A549 (cell line): ENCODE measurements at regions not wholly inside any gene's neighbourhood (a gene's known extent, or its start where the extent isn't known, plus 50 kb on each side); places are given as distances from the start of the nearest gene placed in this dataset.

Experiments used
- ATAC-seq, 2 experiments: fragments of 200-7000 bp in 1 of 2; fragments of >200 bp in 1 of 2; cut with Nextera tagmentation in 1 of 2; cut with Tn5 transposase in 1 of 2; 3 replicates each; pipeline versions ENCODE4 v1.8.0 to v1.9.1; 2018 to 2020; ENCODE audit warnings: mild to moderate bottlenecking in 1 of 2, moderate library complexity in 1 of 2
- CTCF ChIA-PET: fragments of 300-600 bp; sonication (Branson Sonifier 250); formaldehyde crosslinking; extraction: SDS; loops from one replicate; lab custom pipeline; 2021; ENCODE audit warnings: antibody characterized with exemption, inconsistent platforms; lab: Yijun Ruan, JAX
- POLR2A ChIA-PET: fragments of 350-600 bp; formaldehyde crosslinking; extraction: SDS; loops from one replicate; lab custom pipeline; 2021; ENCODE audit warnings: antibody characterized with exemption, inconsistent platforms; lab: Yijun Ruan, JAX
- DNase-seq, 2 experiments: peaks; one replicate each; pipeline versions ENCODE4 v3.0.0 to v3.0.0-alpha.2; 2011 to 2016; ENCODE audit warnings: low read depth in 1 of 2, low spot score in 1 of 2
- FAIRE-seq: peaks from 2 replicates; lab custom pipeline; 2011; peaks lifted over from hg19 to GRCh38; lab: Jason Lieb, UNC
- H3K27ac ChIP-seq, 2 experiments: fragments of >200 bp; sonication (Bioruptor Twin); formaldehyde crosslinking; 3 replicates each; pipeline ENCODE4 v1.5.1; 2016 to 2017
- H3K4me1 ChIP-seq: fragments of >200 bp; sonication (Bioruptor Twin); formaldehyde crosslinking; 3 replicates; pipeline ENCODE4 v1.6.1; 2016
- H3K4me2 ChIP-seq: fragments of >200 bp; sonication (Bioruptor Twin); formaldehyde crosslinking; 3 replicates; pipeline ENCODE4 v1.6.1; 2016
- H3K4me3 ChIP-seq: fragments of >200 bp; sonication (Bioruptor Twin); formaldehyde crosslinking; 3 replicates; pipeline ENCODE4 v1.5.1; 2016
- H3K9me3 ChIP-seq: fragments of >200 bp; sonication (Bioruptor Twin); formaldehyde crosslinking; 3 replicates; pipeline ENCODE4 v1.6.1; 2016
- ATOH8 ChIP-seq: fragments of 250-450 bp; sonication (Bioruptor Pico); IDR thresholded peaks from 2 replicates; pipeline ENCODE4 v1.5.0; 2020; ENCODE audit warnings: low read depth, mild to moderate bottlenecking, moderate library complexity
- BHLHE40 ChIP-seq: IDR thresholded peaks from 2 replicates; pipeline ENCODE4 v1.6.1; 2012; ENCODE audit warnings: low read depth, low read length, inconsistent platforms
- CTCF ChIP-seq: fragments of >200 bp; sonication (Bioruptor Twin); formaldehyde crosslinking; IDR thresholded peaks from 3 replicates; pipeline ENCODE4 v1.5.1; 2016
- E2F6 ChIP-seq: IDR thresholded peaks from 2 replicates; pipeline ENCODE4 v1.6.1; 2012; ENCODE audit warnings: low read depth, borderline replicate concordance
- EP300 ChIP-seq, 2 experiments: fragments of >200 bp; sonication (Bioruptor Twin); formaldehyde crosslinking; IDR thresholded peaks; 2 replicates in 1 of 2; 3 replicates in 1 of 2; pipeline ENCODE4 v1.6.1; 2016 to 2017
- ESRRA ChIP-seq: fragments of 150-350 bp; IDR thresholded peaks from 2 replicates; pipeline ENCODE4 v1.6.1; 2014; ENCODE audit warnings: mild to moderate bottlenecking, low read length, borderline replicate concordance
- FOSL2 ChIP-seq, 2 experiments: fragments of 450-650 bp in 1 of 2; fragments of >200 bp in 1 of 2; sonication (Bioruptor Twin) in 1 of 2; formaldehyde crosslinking; IDR thresholded peaks; 2 replicates each; pipeline versions ENCODE4 v1.5.0 to v1.6.1; 2016 to 2020; ENCODE audit warnings: mild to moderate bottlenecking in 1 of 2, moderate library complexity in 1 of 2
- GATA3 ChIP-seq: IDR thresholded peaks from 2 replicates; pipeline ENCODE4 v1.6.1; 2012; ENCODE audit warnings: borderline replicate concordance
- HDAC2 ChIP-seq: fragments of 200-600 bp; sonication (generic); IDR thresholded peaks from 2 replicates; pipeline ENCODE4 v1.6.1; 2016
- HEYL ChIP-seq: fragments of 250-450 bp; sonication (Bioruptor Pico); IDR thresholded peaks from 2 replicates; pipeline ENCODE4 v1.8.0; 2021; ENCODE audit warnings: mild to moderate bottlenecking, moderate library complexity
- HOXB13 ChIP-seq: fragments of 250-450 bp; sonication (Bioruptor Pico); IDR thresholded peaks from 2 replicates; pipeline ENCODE4 v1.5.0; 2020; ENCODE audit warnings: low read depth, mild to moderate bottlenecking, moderate library complexity
- JUNB ChIP-seq: fragments of >200 bp; sonication (Bioruptor Twin); formaldehyde crosslinking; IDR thresholded peaks from 2 replicates; pipeline ENCODE4 v1.6.1; 2016
- KDM5A ChIP-seq: fragments of 200-600 bp; sonication (generic); IDR thresholded peaks from 2 replicates; pipeline ENCODE4 v1.6.1; 2016; ENCODE audit warnings: antibody characterized with exemption, mild to moderate bottlenecking
- MAZ ChIP-seq: fragments of 150-350 bp; IDR thresholded peaks from 2 replicates; pipeline ENCODE4 v1.6.1; 2014; ENCODE audit warnings: antibody characterized with exemption, low read depth, low read length, borderline replicate concordance
- NR3C1 ChIP-seq: fragments of >200 bp; sonication (Bioruptor Twin); formaldehyde crosslinking; IDR thresholded peaks from 3 replicates; pipeline ENCODE4 v1.6.1; 2017
- POLR2A ChIP-seq: IDR thresholded peaks from 2 replicates; pipeline ENCODE4 v1.6.1; 2012; ENCODE audit warnings: mild to moderate bottlenecking, low read length
- POLR2AphosphoS2 ChIP-seq: conservative IDR thresholded peaks from 2 replicates; pipeline ENCODE4 v1.6.1; 2012; ENCODE audit warnings: low read length, improper control_type of control experiment, inconsistent platforms
- RARB ChIP-seq: fragments of 250-450 bp; sonication (Bioruptor Pico); IDR thresholded peaks from 2 replicates; pipeline ENCODE4 v1.8.0; 2021; ENCODE audit warnings: mild to moderate bottlenecking, moderate library complexity
- RCOR1 ChIP-seq: fragments of 150-350 bp; IDR thresholded peaks from 2 replicates; pipeline ENCODE4 v1.6.1; 2014; ENCODE audit warnings: antibody characterized with exemption, low read length, low read depth
- REST ChIP-seq: fragments of 200-600 bp; sonication (generic); IDR thresholded peaks from 2 replicates; pipeline ENCODE4 v1.6.1; 2016; ENCODE audit warnings: antibody characterized with exemption, mild to moderate bottlenecking, moderate library complexity
- RFX5 ChIP-seq: fragments of 450-650 bp; IDR thresholded peaks from 2 replicates; pipeline ENCODE4 v1.7.1; 2014; ENCODE audit warnings: antibody characterized with exemption, mild to moderate bottlenecking, moderate library complexity
- RNF2 ChIP-seq: fragments of 200-600 bp; sonication (generic); IDR thresholded peaks from 2 replicates; pipeline ENCODE4 v1.6.1; 2016; ENCODE audit warnings: low read depth, mild to moderate bottlenecking, antibody characterized with exemption, moderate library complexity, borderline replicate concordance
- SMC3 ChIP-seq: fragments of >200 bp; sonication (Bioruptor Twin); formaldehyde crosslinking; IDR thresholded peaks from 3 replicates; pipeline ENCODE4 v1.6.1; 2018; ENCODE audit warnings: inconsistent platforms
- SREBF2 ChIP-seq: fragments of 450-650 bp; IDR thresholded peaks from 2 replicates; pipeline ENCODE4 v1.6.1; 2014; ENCODE audit warnings: mild to moderate bottlenecking, moderate library complexity
- TP53 ChIP-seq: fragments of 250-450 bp; sonication (Bioruptor Pico); IDR thresholded peaks from 2 replicates; pipeline ENCODE4 v1.5.0; 2021; ENCODE audit warnings: mild to moderate bottlenecking, moderate library complexity
- WGBS: methylation state at CpG from one replicate; pipeline ENCODE4 v1.1.6; 2017; ENCODE audit errors: missing lambda C conversion rate; 5-methylcytosine and 5-hydroxymethylcytosine counted together

- TF ChIP-seq ATOH8 (no peak), RFX5 (no peak), POLR2AphosphoS2 (no peak), FOSL2 (IDR thresholded peaks at IDR 0.05) (no peak), FOSL2 (CRISPR knock-in tag; IDR thresholded peaks at IDR 0.05) (no peak)
- TF ChIP-seq, all 56 proteins: peak for 0
Measured at GRCh38 chr11:121766166-121766565, 313.4 kb upstream of the SORL1-AS1 start (continued).

GRCh38 chr11:121763526-121763925 is 310.8 kb upstream of the SORL1-AS1 start:
- DNase-seq (no peak), ATAC-seq (no peak), FAIRE-seq (no peak)
- Histone ChIP-seq H3K4me3 (no peak overlapping the region), H3K9me3 (no peaks in the 10 kb centered on the region), H3K4me2 (no peak overlapping the region), H3K27ac (no peak overlapping the region), H3K4me1 (no peaks in the 10 kb centered on the region)
- TF ChIP-seq RNF2 (no peak), ESRRA (no peak), REST (no peak), EP300 (IDR thresholded peaks at IDR 0.05) (no peak), RFX5 (no peak), JUNB (no peak), POLR2A (no peak), NR3C1 (no peak), SREBF2 (no peak), TP53 (CRISPR knock-in tag) (no peak), E2F6 (no peak)
- 63% methylated on average over 3 of the region's 3 CpGs for WGBS
- POLR2A ChIA-PET: no interaction called here
- CTCF ChIA-PET: no interaction called here

GRCh38 chr11:121762820-121763219 is 310.1 kb upstream of the SORL1-AS1 start:
- H3K27ac ChIP-seq: no peak overlapping the region
- no peak overlapping the region for H3K4me3 ChIP-seq
- no peaks in the 10 kb centered on the region for H3K9me3 ChIP-seq
- no peaks in the 10 kb centered on the region for H3K4me1 ChIP-seq
- ChIA-PET CTCF (interaction anchor here (0.5 kb wide), 1 partner anchor 199 kb away, joined by 3 read pairs; no protein-coding TSS in a partner anchor), POLR2A (no interaction called here)
- FAIRE-seq: no peak
- H3K4me2 ChIP-seq: no peak overlapping the region
- ATAC-seq: no peak
- no peak for DNase-seq
- WGBS: under 1% methylated on average over 8 of the region's 11 CpGs
- TF ChIP-seq BHLHE40 (no peak), CTCF (no peak), TP53 (CRISPR knock-in tag) (no peak), JUNB (no peak), HEYL (CRISPR knock-in tag) (no peak), HOXB13 (CRISPR knock-in tag) (no peak), HDAC2 (no peak), POLR2A (no peak), REST (no peak), RNF2 (no peak), RARB (CRISPR knock-in tag) (no peak), E2F6 (no peak), RCOR1 (no peak), KDM5A (no peak), GATA3 (no peak), MAZ (no peak), SMC3 (no peak)
